Hematopoietic multipotent progenitor cell treated with erythropoietin and hydrocortisone succinate and interleukin-3 and kit ligand, for 6 days (in vitro differentiated cells): ENCODE measurements at regions not wholly inside any gene's neighbourhood (a gene's known extent, or its start where the extent isn't known, plus 50 kb on each side); places are given as distances from the start of the nearest gene placed in this dataset.

Source experiments
- DNase-seq: peaks from one replicate; pipeline ENCODE4 v3.0.0-alpha.2; 2015

DNA sequence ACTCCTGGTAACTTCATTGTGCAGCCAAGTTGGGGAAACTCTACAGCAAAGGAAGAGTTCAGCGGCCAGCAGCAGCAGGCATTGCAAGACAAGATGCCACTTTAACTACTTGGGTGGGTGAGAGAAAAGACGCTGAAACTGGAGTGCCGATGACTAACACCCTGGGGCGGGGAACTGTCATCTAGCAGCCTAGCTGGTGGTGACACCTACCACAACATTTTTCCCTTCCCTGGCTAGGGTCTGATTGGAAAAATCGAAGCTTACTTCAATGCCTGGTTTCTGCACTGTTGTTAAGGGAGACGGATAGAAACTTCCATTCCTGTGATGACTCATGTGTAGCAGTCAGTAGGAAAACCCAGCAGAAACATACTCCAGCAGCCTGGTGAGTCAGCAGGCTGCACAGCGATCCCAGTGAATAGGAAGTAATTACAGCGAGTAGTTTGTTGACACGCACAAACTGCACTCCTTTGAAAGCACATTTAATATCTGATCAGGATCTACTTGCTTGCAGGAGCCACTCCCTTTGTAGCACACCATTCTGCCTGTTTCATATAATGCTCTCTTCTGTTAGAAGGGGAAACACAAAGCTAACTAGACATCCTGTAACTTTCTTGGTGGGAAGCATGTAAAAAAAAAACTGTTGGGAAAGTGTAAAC, 62.1 kb upstream of the MAPRE2 start:
- peak; percentile 85 for DNase-seq

DNA sequence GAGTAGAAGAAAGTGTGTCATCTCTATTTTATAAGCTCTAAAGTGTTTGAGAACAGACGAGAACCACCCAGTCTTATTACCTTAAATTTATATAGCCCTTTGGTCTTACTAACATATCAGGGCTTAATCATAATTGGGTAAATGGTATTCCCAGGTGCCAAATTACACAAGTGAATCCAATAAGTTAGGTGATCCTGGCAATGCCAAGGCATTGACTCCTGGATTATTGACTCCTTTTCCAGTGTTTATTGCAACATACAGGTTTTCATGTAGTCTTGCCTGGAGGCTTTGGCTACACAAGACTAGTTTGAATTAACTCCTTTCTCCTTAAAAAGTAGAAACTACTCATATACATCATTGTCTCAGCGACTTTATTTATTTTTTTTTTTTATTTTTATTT, 59.7 kb upstream of the MAPRE2 start:
- no peak for DNase-seq

- DNase-seq = no peak
Observed at GRCh38 chr18:34985963-34986362, 55.2 kb upstream of the MAPRE2 start.

GRCh38 chr18:34990597-34990996, 50.6 kb upstream of the MAPRE2 start:
- no peak for DNase-seq

DNA sequence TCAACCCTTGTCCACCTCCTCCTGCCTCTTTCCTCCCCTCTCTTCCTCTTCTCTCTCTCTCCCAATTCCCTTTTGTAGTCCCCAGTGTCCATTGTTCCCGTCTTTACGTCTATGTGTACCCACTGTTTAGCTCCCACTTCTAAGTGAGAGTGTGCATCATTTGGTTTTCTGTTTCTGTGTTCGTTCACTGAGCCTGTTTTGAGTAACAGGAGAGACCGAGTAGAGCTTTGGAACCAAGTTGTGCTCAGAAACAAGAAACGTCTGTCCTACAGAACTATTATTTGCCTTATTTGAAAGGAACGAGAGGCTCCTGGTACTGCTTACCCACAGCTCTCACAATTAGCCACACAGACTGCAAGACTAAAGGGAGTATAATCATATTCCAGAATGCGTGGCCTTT, 50.1 kb upstream of the MAPRE2 start:
- DNase-seq = no peak
